CD4-positive, alpha-beta T cell treated with Interleukin-1 beta for 1 hour (primary cell): ENCODE measurements at regions not wholly inside any gene's neighbourhood (a gene's known extent, or its start where the extent isn't known, plus 50 kb on each side); places are given as distances from the start of the nearest gene placed in this dataset.
"Not testable (repeated sequence)": the region's sequence is repeated elsewhere in the genome, so short reads cannot be mapped to it uniquely, and the experiment has no call there.

Experiments
- DNase-seq, 2 donors: peaks; one replicate each; pipeline ENCODE4 v3.0.0-alpha.2; 2020 to 2022

GRCh38 chr2:90237923-90238361 lies 1546.5 kb downstream of the RPIA start:
- DNase-seq: peak in 1 of 2 donors; percentile 13

GRCh38 chr2:90238505-90239230 lies 1547.2 kb downstream of the RPIA start:
- DNase-seq: not testable (repeated sequence)

DNA sequence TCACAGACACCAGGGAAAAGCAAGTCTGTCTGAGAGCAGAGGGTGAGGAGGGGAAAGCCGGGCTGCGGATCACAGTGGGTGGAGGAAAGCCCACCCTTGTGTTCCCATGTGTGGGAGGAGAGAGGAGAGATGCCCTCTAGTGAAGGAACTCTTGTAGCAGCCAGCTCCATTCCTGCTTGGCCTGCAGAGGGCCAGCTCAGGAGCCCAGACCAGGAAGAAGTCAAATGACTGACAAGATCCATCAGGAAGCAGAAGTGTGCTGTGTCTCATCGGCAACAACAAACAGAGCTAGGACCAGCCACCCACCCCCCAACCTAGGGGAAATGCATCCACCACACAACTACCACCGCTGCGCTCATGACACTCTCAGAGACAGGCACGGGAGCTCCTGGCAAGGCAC lies 1548.3 kb downstream of the RPIA start:
- not testable (repeated sequence) for DNase-seq

- DNase-seq: not testable (repeated sequence)
Measured at GRCh38 chr2:90244902-90245765, 1553.7 kb downstream of the RPIA start.

DNA sequence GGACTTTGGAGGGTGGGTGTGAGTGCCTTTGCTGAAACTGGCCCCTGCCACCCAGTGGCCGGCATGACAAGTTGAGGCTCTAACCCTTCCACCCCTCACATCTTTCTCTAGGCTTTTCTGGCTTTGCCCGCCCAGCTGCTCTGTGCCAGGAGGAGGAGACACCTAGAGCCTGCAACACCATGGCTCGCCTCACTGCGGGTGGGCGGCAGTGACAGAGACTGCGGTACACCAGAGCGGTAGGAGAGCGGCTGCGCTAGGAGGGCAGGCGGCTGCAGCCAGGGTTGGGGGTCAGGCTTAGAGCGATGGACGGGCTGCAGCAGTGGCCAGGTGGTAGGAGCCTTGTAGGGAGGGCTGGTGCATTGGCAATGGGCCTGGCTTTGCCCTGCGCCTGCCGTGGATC lies 1556.9 kb downstream of the RPIA start:
- DNase-seq: not testable (repeated sequence)

GRCh38 chr2:90250350-90250749 lies 1558.9 kb downstream of the RPIA start:
- DNase-seq: not testable (repeated sequence)

- not testable (repeated sequence) for DNase-seq
Measured at GRCh38 chr2:90251576-90251975, 1560.1 kb downstream of the RPIA start.

DNA sequence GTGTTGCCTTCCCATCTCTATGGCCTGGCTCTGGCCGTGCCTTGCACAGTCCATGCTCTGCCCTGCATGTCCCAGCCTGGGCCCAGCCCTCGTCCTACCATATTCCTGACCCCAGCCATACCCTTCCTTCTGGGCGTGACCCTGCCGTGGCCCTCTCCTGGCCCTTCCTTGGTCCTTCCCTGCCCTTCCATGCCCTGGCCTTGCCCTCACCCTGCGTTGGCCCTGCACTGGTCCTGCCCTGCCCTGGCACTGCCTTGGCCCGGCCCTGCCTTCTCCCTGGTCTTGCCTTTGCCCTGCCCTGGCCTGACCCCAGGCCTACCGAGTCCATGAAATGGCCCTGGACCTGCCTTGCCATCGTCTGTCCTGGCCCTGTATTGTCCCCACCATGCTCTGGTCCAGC lies 1561.8 kb downstream of the RPIA start:
- DNase-seq: not testable (repeated sequence)

GRCh38 chr2:90266888-90267287 lies 1575.4 kb downstream of the RPIA start:
- not testable (repeated sequence) for DNase-seq

- DNase-seq: not testable (repeated sequence)
Measured at GRCh38 chr2:90287751-90288150, 1596.3 kb downstream of the RPIA start.

- not testable (repeated sequence) for DNase-seq
Measured at GRCh38 chr2:90288396-90288795, 1596.9 kb downstream of the RPIA start.

DNA sequence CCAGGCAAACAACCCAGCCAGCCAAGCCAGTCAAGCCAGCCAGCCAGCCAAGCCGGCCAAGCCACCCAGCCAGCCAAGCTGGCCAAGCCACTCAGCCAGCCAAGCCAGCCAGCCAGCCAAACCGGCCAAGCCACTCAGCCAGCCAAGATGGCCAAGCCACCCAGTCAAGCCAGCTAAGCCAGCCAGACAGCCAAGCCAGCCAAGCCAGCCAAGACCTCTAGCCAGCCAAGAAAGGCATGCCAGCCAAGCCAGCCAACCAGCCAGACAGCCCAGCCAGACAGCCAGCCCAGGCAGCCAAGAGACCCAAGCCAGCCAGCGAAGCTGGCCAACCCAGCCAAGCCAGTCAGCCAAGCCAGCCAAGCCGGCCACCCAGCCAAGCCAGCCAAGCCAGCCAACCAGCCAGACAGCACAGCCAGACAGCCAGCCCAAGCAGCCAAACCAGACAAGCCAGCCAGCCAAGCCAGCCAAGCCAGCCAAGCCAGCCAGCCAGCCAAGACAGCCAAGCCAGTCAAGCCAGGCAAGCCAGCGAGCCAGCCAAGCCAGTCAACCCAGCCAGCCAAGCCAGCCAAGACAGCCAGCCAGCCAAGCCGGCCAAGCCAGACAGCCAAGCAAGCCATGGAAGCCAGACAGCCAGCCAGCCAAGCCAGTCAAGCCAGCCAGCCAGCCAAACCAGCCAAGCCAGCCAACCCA lies 1598.0 kb downstream of the RPIA start:
- not testable (repeated sequence) for DNase-seq

DNA sequence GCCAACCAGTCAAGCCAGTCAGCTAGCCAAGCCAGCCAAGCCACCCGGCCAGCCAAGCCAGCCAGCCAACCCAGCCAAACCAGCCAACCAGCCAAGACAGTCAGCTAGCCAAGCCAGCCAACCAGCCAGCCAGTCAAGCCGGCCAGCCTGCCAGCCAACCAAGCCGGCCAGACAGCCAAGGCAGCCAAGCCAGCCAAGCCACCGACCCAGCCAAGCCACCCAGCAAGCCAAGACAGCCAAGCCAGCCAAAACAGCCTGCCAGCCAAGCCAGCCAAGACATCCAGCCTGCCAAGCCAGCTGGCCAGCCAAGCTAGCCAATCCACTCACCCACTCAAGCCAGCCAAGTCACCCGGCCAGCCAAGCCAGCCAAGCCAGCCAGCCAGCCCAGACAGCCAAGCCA lies 1599.2 kb downstream of the RPIA start:
- not testable (repeated sequence) for DNase-seq

DNA sequence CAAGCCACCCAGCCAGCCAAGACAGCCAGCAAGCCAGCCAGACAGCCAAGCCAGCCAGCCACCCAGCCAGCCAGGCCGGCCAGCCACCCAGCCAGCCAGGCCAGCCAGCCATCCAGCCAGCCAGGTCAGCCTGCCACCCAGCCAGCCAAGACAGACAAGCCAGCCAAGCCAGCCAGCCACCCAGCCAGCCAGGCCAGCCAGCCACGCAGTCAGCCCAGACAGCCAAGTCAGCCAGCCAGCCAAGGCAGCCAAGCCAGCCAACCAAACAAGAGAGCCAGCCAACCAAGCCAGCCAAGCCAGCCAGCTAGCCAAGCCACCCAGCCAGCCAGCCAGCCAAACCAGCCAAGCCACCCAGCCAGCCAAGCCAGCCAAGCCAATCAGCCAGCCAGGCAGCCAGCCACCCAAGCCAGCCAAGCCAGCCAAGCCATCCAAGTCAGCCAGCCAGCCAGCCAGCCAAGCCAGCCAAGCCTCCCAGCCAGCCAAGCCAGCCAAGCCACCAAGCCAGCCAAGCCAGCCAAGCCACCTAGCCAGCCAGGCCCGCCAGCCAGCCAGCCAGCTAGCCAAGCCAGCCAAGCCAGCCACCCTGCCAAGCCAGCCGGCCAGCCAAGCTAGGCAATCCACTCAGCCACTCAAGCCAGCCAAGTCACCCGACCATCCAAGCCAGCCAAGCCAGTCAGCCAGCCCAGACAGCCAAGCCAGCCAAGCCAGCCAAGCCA lies 1599.9 kb downstream of the RPIA start:
- not testable (repeated sequence) for DNase-seq

- DNase-seq: not testable (repeated sequence)
Measured at GRCh38 chr2:90291934-90292333, 1600.5 kb downstream of the RPIA start.

GRCh38 chr2:90292451-90292850 lies 1601.0 kb downstream of the RPIA start:
- not testable (repeated sequence) for DNase-seq

- DNase-seq: not testable (repeated sequence)
Measured at GRCh38 chr2:90293224-90293623, 1601.8 kb downstream of the RPIA start.

DNA sequence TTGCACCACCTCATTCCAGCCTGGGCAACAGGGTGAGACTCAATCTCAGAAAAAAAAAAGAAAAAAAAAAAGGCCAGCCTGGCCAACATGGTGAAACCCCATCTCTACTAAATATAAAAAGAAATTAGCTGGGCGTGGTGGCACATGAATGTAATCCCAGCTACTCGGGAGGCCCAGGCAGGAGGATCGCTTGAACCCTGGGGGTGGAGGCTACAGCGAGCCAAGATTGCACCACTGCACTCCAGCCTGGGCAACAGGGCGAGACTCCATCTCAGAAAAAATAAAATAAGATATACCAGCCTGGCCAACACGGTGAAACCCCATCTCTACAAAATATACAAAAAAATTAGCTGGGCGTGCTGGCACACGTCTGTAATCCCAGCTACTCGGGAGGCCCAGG lies 1602.3 kb downstream of the RPIA start:
- not testable (repeated sequence) for DNase-seq

DNA sequence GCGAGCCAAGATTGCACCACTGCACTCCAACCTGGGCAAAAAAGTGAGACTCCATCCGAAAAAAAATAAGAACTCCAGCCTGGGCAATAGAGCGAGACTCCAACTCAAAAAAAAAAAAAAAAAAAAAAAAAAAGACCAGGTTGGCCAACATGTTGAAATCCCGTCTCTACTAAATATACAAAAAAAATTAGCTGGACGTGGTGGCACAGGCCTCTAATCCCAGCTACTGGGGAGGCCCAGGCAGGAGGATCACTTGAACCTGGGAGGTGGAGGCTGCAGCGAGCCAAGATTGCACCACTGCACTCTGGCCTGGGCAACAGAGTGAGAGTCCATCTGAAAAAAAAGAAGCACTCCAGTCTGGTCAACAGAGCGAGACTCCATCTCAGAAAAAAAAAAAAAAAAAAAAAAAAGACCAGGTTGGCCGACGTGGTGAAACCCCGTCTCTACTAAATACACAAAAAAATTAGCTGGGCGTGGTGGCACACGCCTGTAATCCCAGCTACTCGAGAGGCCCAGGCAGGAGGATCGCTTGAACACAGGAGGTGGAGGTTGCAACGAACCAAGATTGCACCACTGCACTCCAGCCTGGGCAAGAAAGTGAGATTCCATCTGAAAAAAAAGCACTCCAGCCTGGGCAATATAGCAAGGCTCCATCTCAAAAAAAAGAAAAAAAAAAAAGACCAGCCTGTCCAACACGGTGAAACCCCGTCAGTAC lies 1603.7 kb downstream of the RPIA start:
- not testable (repeated sequence) for DNase-seq

- DNase-seq: not testable (repeated sequence)
Measured at GRCh38 chr2:90296484-90296777, 1605.0 kb downstream of the RPIA start.

DNA sequence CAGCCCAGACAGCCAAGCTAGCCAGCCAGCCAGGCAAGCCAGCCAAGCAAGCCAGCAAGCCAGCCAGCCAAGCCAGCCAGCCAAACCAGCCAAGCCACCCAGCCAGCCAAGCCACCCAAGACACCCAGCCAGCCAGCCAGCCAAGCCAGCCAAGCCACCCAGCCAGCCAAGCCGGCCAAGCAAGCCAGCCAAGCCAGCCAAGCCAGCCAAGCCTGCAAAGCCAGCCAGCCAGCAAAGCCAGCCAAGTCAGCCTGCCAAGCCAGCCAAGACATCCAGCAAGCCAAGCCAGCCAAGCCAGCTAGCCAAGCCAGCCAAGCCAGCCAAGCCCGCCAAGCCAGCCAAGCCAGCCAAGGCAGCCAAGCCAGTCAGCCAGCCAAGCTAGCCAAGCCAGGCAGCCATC lies 1606.2 kb downstream of the RPIA start:
- DNase-seq: not testable (repeated sequence)
